Activated CD4-positive, alpha-beta memory T cell treated with anti-CD3 and anti-CD28 coated beads, Interleukin-2, amount 10 ng/mL, durations not matched to agents 7 days and 5 days (primary cell): ENCODE measurements at regions not wholly inside any gene's neighbourhood (a gene's known extent, or its start where the extent isn't known, plus 50 kb on each side); places are given as distances from the start of the nearest gene placed in this dataset.

Experiments
- CTCF ChIA-PET: fragments of 350-600 bp; sonication (Branson Sonifier 250); formaldehyde crosslinking; loops from one replicate; lab custom pipeline; 2021; ENCODE audit warnings: antibody characterized with exemption, inconsistent platforms; lab: Charles Lee
- POLR2A ChIA-PET: fragments of 350-600 bp; sonication (Branson Sonifier 250); formaldehyde crosslinking; loops from one replicate; lab custom pipeline; 2021; ENCODE audit warnings: antibody characterized with exemption; lab: Charles Lee
- DNase-seq: peaks from one replicate; pipeline ENCODE4 v3.0.0-alpha.2; 2020
- H3K27ac Mint-ChIP-seq: one replicate; pipeline ENCODE4 v1.8.0; 2021; ENCODE audit warnings: mild to moderate bottlenecking, mixed read lengths
- H3K27me3 Mint-ChIP-seq: one replicate; pipeline ENCODE4 v1.8.0; 2021; ENCODE audit warnings: mixed read lengths
- H3K36me3 Mint-ChIP-seq: one replicate; pipeline ENCODE4 v1.8.0; 2021; ENCODE audit warnings: low read depth, mixed read lengths
- H3K4me1 Mint-ChIP-seq: one replicate; pipeline ENCODE4 v1.8.0; 2021; ENCODE audit warnings: mixed read lengths
- H3K4me3 Mint-ChIP-seq: one replicate; pipeline ENCODE4 v1.8.0; 2021; ENCODE audit warnings: mild to moderate bottlenecking, mixed read lengths
- H3K9me3 Mint-ChIP-seq: one replicate; pipeline ENCODE4 v1.8.0; 2021; ENCODE audit warnings: mixed read lengths

- Mint-ChIP-seq H3K4me3 (no peak overlapping the region), H3K4me1 (no peaks in the 10 kb centered on the region), H3K9me3 (peaks cover 10% of the 10 kb centered on the region), H3K27me3 (no peaks in the 10 kb centered on the region), H3K27ac (no peak overlapping the region), H3K36me3 (no peaks in the 10 kb centered on the region)
- no peak for DNase-seq
- ChIA-PET POLR2A (no interaction called here), CTCF (no interaction called here)
Observed at GRCh38 chr20:6525447-6526303, 241.8 kb upstream of the BMP2 start.

GRCh38 chr20:6524305-6524704 is 243.2 kb upstream of the BMP2 start:
- Mint-ChIP-seq H3K4me1 (no peaks in the 10 kb centered on the region), H3K36me3 (no peaks in the 10 kb centered on the region), H3K27ac (no peak overlapping the region), H3K4me3 (no peak overlapping the region), H3K27me3 (no peaks in the 10 kb centered on the region), H3K9me3 (peaks cover 10% of the 10 kb centered on the region)
- POLR2A ChIA-PET, result no interaction called here
- no peak for DNase-seq
- CTCF ChIA-PET, result no interaction called here

DNA sequence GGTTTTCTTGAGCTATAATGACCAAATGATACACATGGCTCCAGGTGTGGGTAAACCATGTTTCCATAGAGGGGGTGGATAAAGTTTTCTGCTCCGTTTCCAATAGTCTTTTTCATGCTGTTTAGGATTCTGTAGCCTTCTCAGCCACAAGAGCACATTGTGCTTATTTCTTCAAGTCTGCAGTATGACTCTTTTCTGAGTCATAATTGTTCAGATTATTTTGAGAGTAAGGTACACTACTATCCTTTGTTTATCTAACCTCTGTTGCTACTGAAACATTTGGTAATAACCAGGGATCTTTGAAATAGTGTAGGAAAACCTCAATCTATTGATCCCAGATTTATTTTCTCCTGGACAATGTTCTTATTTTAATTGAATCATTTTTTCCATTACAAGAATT is 247.9 kb upstream of the BMP2 start:
- Mint-ChIP-seq H3K4me1 (no peaks in the 10 kb centered on the region), H3K27ac (no peak overlapping the region), H3K36me3 (no peaks in the 10 kb centered on the region), H3K27me3 (no peaks in the 10 kb centered on the region), H3K4me3 (no peak overlapping the region), H3K9me3 (peaks cover 4% of the 10 kb centered on the region)
- ChIA-PET POLR2A (no interaction called here), CTCF (no interaction called here)
- DNase-seq, result no peak

DNA sequence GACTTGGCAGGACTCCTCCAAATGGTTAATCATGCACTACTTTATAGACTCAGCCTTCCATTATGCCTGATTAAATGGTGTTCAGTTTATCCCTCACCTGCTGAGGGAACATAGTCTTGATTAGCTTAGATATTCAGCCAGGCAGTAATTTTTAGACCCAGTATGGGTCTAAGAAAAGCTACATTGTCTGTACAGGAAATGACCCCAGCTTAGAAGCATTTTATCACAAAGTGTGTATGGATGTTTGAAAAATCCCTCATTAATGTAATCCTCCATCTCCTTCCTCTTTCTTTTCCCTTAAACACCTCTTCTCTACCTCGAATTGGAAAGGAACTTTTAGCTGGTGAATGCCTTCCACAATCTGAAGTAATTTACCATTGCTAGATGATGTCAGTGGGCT is 252.2 kb upstream of the BMP2 start:
- H3K9me3 Mint-ChIP-seq, result peaks cover 5% of the 10 kb centered on the region
- CTCF ChIA-PET, result no interaction called here
- no peaks in the 10 kb centered on the region for H3K36me3 Mint-ChIP-seq
- no peak overlapping the region for H3K27ac Mint-ChIP-seq
- POLR2A ChIA-PET, result no interaction called here
- H3K27me3 Mint-ChIP-seq, result no peaks in the 10 kb centered on the region
- no peak for DNase-seq
- no peaks in the 10 kb centered on the region for H3K4me1 Mint-ChIP-seq
- H3K4me3 Mint-ChIP-seq, result no peak overlapping the region

- Mint-ChIP-seq H3K9me3 (peaks cover 5% of the 10 kb centered on the region), H3K27ac (no peak overlapping the region), H3K4me3 (no peak overlapping the region), H3K36me3 (no peaks in the 10 kb centered on the region), H3K4me1 (no peaks in the 10 kb centered on the region), H3K27me3 (no peaks in the 10 kb centered on the region)
- ChIA-PET POLR2A (no interaction called here), CTCF (no interaction called here)
- no peak for DNase-seq
Observed at GRCh38 chr20:6513599-6513998, 253.9 kb upstream of the BMP2 start.

DNA sequence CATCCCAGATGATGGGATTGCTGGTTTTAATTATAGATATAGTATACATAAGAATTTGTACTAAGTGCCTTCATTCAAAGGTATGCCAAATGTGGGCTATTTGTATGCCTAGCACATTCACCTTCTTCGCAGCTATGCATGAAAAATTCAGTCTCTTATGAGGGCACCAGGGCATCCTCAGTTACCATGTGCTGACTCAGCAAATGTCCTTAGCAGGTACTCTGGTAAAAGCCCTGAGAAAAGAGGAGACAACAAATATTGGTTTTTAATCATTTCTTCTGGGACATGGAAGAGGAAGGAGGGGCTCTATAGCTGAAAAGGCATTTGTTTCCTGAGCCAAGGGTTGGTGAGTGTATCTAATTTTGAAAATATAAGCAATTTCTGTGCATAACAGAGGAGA is 258.1 kb upstream of the BMP2 start:
- no peak for DNase-seq
- no peaks in the 10 kb centered on the region for H3K36me3 Mint-ChIP-seq
- H3K27ac Mint-ChIP-seq, result no peak overlapping the region
- H3K4me1 Mint-ChIP-seq, result no peaks in the 10 kb centered on the region
- no peak overlapping the region for H3K4me3 Mint-ChIP-seq
- H3K27me3 Mint-ChIP-seq, result no peaks in the 10 kb centered on the region
- POLR2A ChIA-PET, result no interaction called here
- H3K9me3 Mint-ChIP-seq, result peaks cover 8% of the 10 kb centered on the region
- CTCF ChIA-PET, result no interaction called here

GRCh38 chr20:6506906-6507305 is 260.6 kb upstream of the BMP2 start:
- H3K4me3 Mint-ChIP-seq, result no peak overlapping the region
- H3K4me1 Mint-ChIP-seq, result no peaks in the 10 kb centered on the region
- ChIA-PET CTCF (no interaction called here), POLR2A (no interaction called here)
- no peak for DNase-seq
- H3K27ac Mint-ChIP-seq, result no peak overlapping the region
- peaks cover 10% of the 10 kb centered on the region for H3K9me3 Mint-ChIP-seq
- H3K36me3 Mint-ChIP-seq, result no peaks in the 10 kb centered on the region
- no peaks in the 10 kb centered on the region for H3K27me3 Mint-ChIP-seq

DNA sequence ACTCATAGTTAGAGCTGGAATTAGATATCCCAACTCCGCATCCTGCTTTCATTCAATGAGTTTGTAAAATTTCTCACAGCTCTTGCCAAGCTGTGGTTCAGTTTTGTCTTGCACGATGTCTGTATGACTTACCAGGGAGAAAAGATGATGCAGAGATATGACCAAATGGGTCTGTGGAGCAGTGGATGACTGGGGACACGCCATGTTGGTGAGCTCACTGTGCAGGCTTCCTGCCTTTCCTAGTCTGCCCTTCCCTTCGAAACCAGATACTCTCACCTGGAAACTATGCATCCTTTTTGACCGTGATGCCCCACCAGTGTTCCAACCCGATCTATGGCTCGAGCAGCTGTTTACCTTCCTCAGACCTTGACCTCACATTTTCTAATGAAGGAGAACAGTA is 262.7 kb upstream of the BMP2 start:
- ChIA-PET POLR2A (no interaction called here), CTCF (no interaction called here)
- Mint-ChIP-seq H3K4me1 (no peaks in the 10 kb centered on the region), H3K9me3 (peaks cover 8% of the 10 kb centered on the region), H3K27me3 (no peaks in the 10 kb centered on the region), H3K27ac (no peak overlapping the region), H3K4me3 (no peak overlapping the region), H3K36me3 (no peaks in the 10 kb centered on the region)
- no peak for DNase-seq

- CTCF ChIA-PET, result no interaction called here
- Mint-ChIP-seq H3K36me3 (no peaks in the 10 kb centered on the region), H3K4me3 (no peak overlapping the region), H3K9me3 (peaks cover 8% of the 10 kb centered on the region), H3K27me3 (no peaks in the 10 kb centered on the region), H3K4me1 (no peaks in the 10 kb centered on the region), H3K27ac (no peak overlapping the region)
- no peak for DNase-seq
- POLR2A ChIA-PET, result no interaction called here
Observed at GRCh38 chr20:6504179-6504578, 263.3 kb upstream of the BMP2 start.

GRCh38 chr20:6502999-6503398 is 264.5 kb upstream of the BMP2 start:
- DNase-seq, result no peak
- POLR2A ChIA-PET, result no interaction called here
- CTCF ChIA-PET, result no interaction called here
- Mint-ChIP-seq H3K4me1 (no peaks in the 10 kb centered on the region), H3K4me3 (no peak overlapping the region), H3K36me3 (no peaks in the 10 kb centered on the region), H3K9me3 (peaks cover 8% of the 10 kb centered on the region), H3K27ac (no peak overlapping the region), H3K27me3 (no peaks in the 10 kb centered on the region)

GRCh38 chr20:6502219-6502618 is 265.3 kb upstream of the BMP2 start:
- no peaks in the 10 kb centered on the region for H3K36me3 Mint-ChIP-seq
- no peak for DNase-seq
- POLR2A ChIA-PET, result no interaction called here
- no peak overlapping the region for H3K4me3 Mint-ChIP-seq
- no peaks in the 10 kb centered on the region for H3K27me3 Mint-ChIP-seq
- H3K9me3 Mint-ChIP-seq, result peaks cover 8% of the 10 kb centered on the region
- H3K27ac Mint-ChIP-seq, result no peak overlapping the region
- CTCF ChIA-PET, result no interaction called here
- H3K4me1 Mint-ChIP-seq, result no peaks in the 10 kb centered on the region

DNA sequence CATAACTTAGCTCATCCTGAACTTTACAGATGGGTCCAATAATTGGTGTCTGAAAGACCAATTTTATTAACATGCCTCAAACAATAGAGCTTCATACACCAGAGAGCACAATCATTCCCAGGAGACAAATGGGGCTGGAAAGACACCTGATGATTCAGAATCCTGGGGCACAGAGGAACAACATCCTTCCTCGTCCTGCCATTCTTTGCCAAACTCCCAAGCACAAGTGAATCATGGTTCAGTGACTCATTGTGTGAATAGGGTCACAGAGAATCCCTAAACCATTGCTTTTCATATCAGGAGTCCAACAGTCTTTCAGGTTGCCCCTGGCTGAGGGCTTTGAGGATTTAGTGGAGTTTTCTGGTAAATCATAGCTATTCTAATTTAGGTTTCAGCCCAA is 266.4 kb upstream of the BMP2 start:
- no peak overlapping the region for H3K27ac Mint-ChIP-seq
- no peaks in the 10 kb centered on the region for H3K4me1 Mint-ChIP-seq
- ChIA-PET CTCF (no interaction called here), POLR2A (no interaction called here)
- H3K9me3 Mint-ChIP-seq, result peaks cover 9% of the 10 kb centered on the region
- no peaks in the 10 kb centered on the region for H3K27me3 Mint-ChIP-seq
- H3K36me3 Mint-ChIP-seq, result no peaks in the 10 kb centered on the region
- H3K4me3 Mint-ChIP-seq, result no peak overlapping the region
- DNase-seq, result no peak

GRCh38 chr20:6499566-6499965 is 267.9 kb upstream of the BMP2 start:
- Mint-ChIP-seq H3K4me1 (no peaks in the 10 kb centered on the region), H3K27me3 (no peaks in the 10 kb centered on the region), H3K27ac (no peak overlapping the region), H3K36me3 (no peaks in the 10 kb centered on the region), H3K9me3 (peaks cover 4% of the 10 kb centered on the region), H3K4me3 (no peak overlapping the region)
- DNase-seq, result no peak
- CTCF ChIA-PET, result interaction anchor here (0.6 kb wide), 1 partner anchor 16 kb away, joined by 5 read pairs; no protein-coding TSS in a partner anchor
- POLR2A ChIA-PET, result no interaction called here

- no peak overlapping the region for H3K4me3 Mint-ChIP-seq
Observed at GRCh38 chr20:6496874-6497273, 270.6 kb upstream of the BMP2 start.

More at GRCh38 chr20:6496874-6497273, 270.6 kb upstream of the BMP2 start:
- Mint-ChIP-seq H3K4me1 (no peaks in the 10 kb centered on the region), H3K36me3 (no peaks in the 10 kb centered on the region), H3K9me3 (peaks cover 4% of the 10 kb centered on the region), H3K27me3 (no peaks in the 10 kb centered on the region), H3K27ac (no peak overlapping the region)
- DNase-seq, result no peak
- ChIA-PET POLR2A (no interaction called here), CTCF (no interaction called here)
